ENCODE measurements at regions not wholly inside any gene's neighbourhood (a gene's known extent, or its start where the extent isn't known, plus 50 kb on each side); places are given as distances from the start of the nearest gene placed in this dataset.

- no peak for DNase-seq
- ChIA-PET CTCF (no interaction called here), POLR2A (no interaction called here)
- H3K27me3 ChIP-seq (ENCODE audit: insufficient read depth, low read length, poor library complexity, severe bottlenecking) = no peaks in the 10 kb centered on the region
- H3K27ac ChIP-seq (ENCODE audit: low read depth, low read length) = no peak overlapping the region
- no peak overlapping the region for H3K27ac Mint-ChIP-seq
- no peak overlapping the region for H3K4me3 Mint-ChIP-seq
- H3K9me3 ChIP-seq (ENCODE audit: low read length) = no peaks in the 10 kb centered on the region
- no peaks in the 10 kb centered on the region for H3K36me3 ChIP-seq (ENCODE audit: insufficient read depth, low read length)
- peaks cover 3 to 25% of the 10 kb centered on the region in 2 donors for H3K27me3 Mint-ChIP-seq
- H3K4me1 Mint-ChIP-seq = no peaks in the 10 kb centered on the region
- no peaks in the 10 kb centered on the region for H3K4me1 ChIP-seq (ENCODE audit: insufficient read depth, low read length)
- H3K36me3 Mint-ChIP-seq = no peaks in the 10 kb centered on the region
- no peak overlapping the region for H3K4me3 ChIP-seq (ENCODE audit: low read length)
- no peaks in the 10 kb centered on the region for H3K9me3 Mint-ChIP-seq
These were observed 72.1 kb upstream of the LYRM9 start for GRCh38 chr17:27965224-27965623.

GRCh38 chr17:27968206-27968732 lies 74.2 kb upstream of the NLK start:
- no peaks in the 10 kb centered on the region for H3K9me3 Mint-ChIP-seq
- no peak for DNase-seq
- POLR2A ChIA-PET = no interaction called here
- Histone ChIP-seq H3K4me1 (ENCODE audit: insufficient read depth, low read length) (no peaks in the 10 kb centered on the region), H3K36me3 (ENCODE audit: insufficient read depth, low read length) (no peaks in the 10 kb centered on the region), H3K4me3 (ENCODE audit: low read length) (no peak overlapping the region), H3K9me3 (ENCODE audit: low read length) (no peaks in the 10 kb centered on the region), H3K27me3 (ENCODE audit: insufficient read depth, low read length, poor library complexity, severe bottlenecking) (no peaks in the 10 kb centered on the region), H3K27ac (ENCODE audit: low read depth, low read length) (peak overlapping the region; percentile 0)
- no peaks in the 10 kb centered on the region for H3K36me3 Mint-ChIP-seq
- H3K4me3 Mint-ChIP-seq = no peak overlapping the region
- no peaks in the 10 kb centered on the region for H3K4me1 Mint-ChIP-seq
- H3K27me3 Mint-ChIP-seq = peaks cover 12 to 24% of the 10 kb centered on the region in 2 donors
- H3K27ac Mint-ChIP-seq = no peak overlapping the region
- CTCF ChIA-PET = no interaction called here

GRCh38 chr17:27970587-27970986 lies 71.9 kb upstream of the NLK start:
- peaks cover 0 to 3% (median 0%) of the 10 kb centered on the region in 5 donors for H3K9me3 Mint-ChIP-seq
- H3K27ac Mint-ChIP-seq = no peak overlapping the region
- no peak overlapping the region for H3K27ac ChIP-seq (ENCODE audit: low read depth, low read length)
- H3K4me1 Mint-ChIP-seq = no peaks in the 10 kb centered on the region
- POLR2A ChIA-PET = no interaction called here
- CTCF ChIA-PET = no interaction called here
- peaks cover 12 to 34% of the 10 kb centered on the region in 2 donors for H3K27me3 Mint-ChIP-seq
- no peak for DNase-seq
- H3K36me3 ChIP-seq (ENCODE audit: insufficient read depth, low read length) = no peaks in the 10 kb centered on the region
- H3K4me3 Mint-ChIP-seq = no peak overlapping the region
- H3K4me3 ChIP-seq (ENCODE audit: low read length) = no peak overlapping the region
- H3K27me3 ChIP-seq (ENCODE audit: insufficient read depth, low read length, poor library complexity, severe bottlenecking) = no peaks in the 10 kb centered on the region
- no peaks in the 10 kb centered on the region for H3K36me3 Mint-ChIP-seq
- no peaks in the 10 kb centered on the region for H3K9me3 ChIP-seq (ENCODE audit: low read length)
- no peaks in the 10 kb centered on the region for H3K4me1 ChIP-seq (ENCODE audit: insufficient read depth, low read length)

- no peak overlapping the region for H3K4me3 Mint-ChIP-seq
- Histone ChIP-seq H3K4me1 (ENCODE audit: insufficient read depth, low read length) (no peaks in the 10 kb centered on the region), H3K27me3 (ENCODE audit: insufficient read depth, low read length, poor library complexity, severe bottlenecking) (no peaks in the 10 kb centered on the region), H3K36me3 (ENCODE audit: insufficient read depth, low read length) (no peaks in the 10 kb centered on the region), H3K4me3 (ENCODE audit: low read length) (no peak overlapping the region), H3K27ac (ENCODE audit: low read depth, low read length) (no peak overlapping the region), H3K9me3 (ENCODE audit: low read length) (no peaks in the 10 kb centered on the region)
- ChIA-PET POLR2A (no interaction called here), CTCF (no interaction called here)
- no peaks in the 10 kb centered on the region for H3K4me1 Mint-ChIP-seq
- H3K36me3 Mint-ChIP-seq = no peaks in the 10 kb centered on the region
- peaks cover 16 to 39% of the 10 kb centered on the region in 2 donors for H3K27me3 Mint-ChIP-seq
- peaks cover 0 to 3% (median 0%) of the 10 kb centered on the region in 5 donors for H3K9me3 Mint-ChIP-seq
- no peak for DNase-seq
- H3K27ac Mint-ChIP-seq = no peak overlapping the region
These were observed 69.0 kb upstream of the NLK start for GRCh38 chr17:27973258-27974044.

- Mint-ChIP-seq H3K4me3 (no peak overlapping the region), H3K27me3 (peaks cover 15 to 41% of the 10 kb centered on the region in 2 donors), H3K36me3 (no peaks in the 10 kb centered on the region), H3K27ac (no peak overlapping the region), H3K4me1 (no peaks in the 10 kb centered on the region), H3K9me3 (peaks cover 0 to 3% (median 0%) of the 10 kb centered on the region in 5 donors)
- Histone ChIP-seq H3K36me3 (ENCODE audit: insufficient read depth, low read length) (no peaks in the 10 kb centered on the region), H3K4me3 (ENCODE audit: low read length) (no peak overlapping the region), H3K27me3 (ENCODE audit: insufficient read depth, low read length, poor library complexity, severe bottlenecking) (no peaks in the 10 kb centered on the region), H3K4me1 (ENCODE audit: insufficient read depth, low read length) (no peaks in the 10 kb centered on the region), H3K9me3 (ENCODE audit: low read length) (no peaks in the 10 kb centered on the region), H3K27ac (ENCODE audit: low read depth, low read length) (no peak overlapping the region)
- CTCF ChIA-PET = no interaction called here
- no peak for DNase-seq
- POLR2A ChIA-PET = no interaction called here
These were observed 68.4 kb upstream of the NLK start for GRCh38 chr17:27974045-27974436.

GRCh38 chr17:27974531-27975145 lies 67.8 kb upstream of the NLK start:
- no peak for DNase-seq
- Histone ChIP-seq H3K4me1 (ENCODE audit: insufficient read depth, low read length) (no peaks in the 10 kb centered on the region), H3K4me3 (ENCODE audit: low read length) (no peak overlapping the region), H3K36me3 (ENCODE audit: insufficient read depth, low read length) (no peaks in the 10 kb centered on the region), H3K9me3 (ENCODE audit: low read length) (no peaks in the 10 kb centered on the region), H3K27me3 (ENCODE audit: insufficient read depth, low read length, poor library complexity, severe bottlenecking) (no peaks in the 10 kb centered on the region), H3K27ac (ENCODE audit: low read depth, low read length) (no peak overlapping the region)
- H3K4me3 Mint-ChIP-seq = no peak overlapping the region
- H3K36me3 Mint-ChIP-seq = no peaks in the 10 kb centered on the region
- peaks cover 0 to 3% (median 0%) of the 10 kb centered on the region in 5 donors for H3K9me3 Mint-ChIP-seq
- H3K27ac Mint-ChIP-seq = no peak overlapping the region
- no peaks in the 10 kb centered on the region for H3K4me1 Mint-ChIP-seq
- H3K27me3 Mint-ChIP-seq = peaks cover 15 to 44% of the 10 kb centered on the region in 2 donors
- POLR2A ChIA-PET = no interaction called here
- CTCF ChIA-PET = no interaction called here

GRCh38 chr17:27975146-27976011 lies 67.1 kb upstream of the NLK start:
- ChIA-PET POLR2A (no interaction called here), CTCF (no interaction called here)

GRCh38 chr17:27976331-27976730 lies 66.1 kb upstream of the NLK start:
- POLR2A ChIA-PET = no interaction called here
- no peaks in the 10 kb centered on the region for H3K4me1 Mint-ChIP-seq
- Histone ChIP-seq H3K27me3 (ENCODE audit: insufficient read depth, low read length, poor library complexity, severe bottlenecking) (no peaks in the 10 kb centered on the region), H3K4me3 (ENCODE audit: low read length) (no peak overlapping the region), H3K9me3 (ENCODE audit: low read length) (no peaks in the 10 kb centered on the region), H3K36me3 (ENCODE audit: insufficient read depth, low read length) (no peaks in the 10 kb centered on the region), H3K27ac (ENCODE audit: low read depth, low read length) (no peak overlapping the region), H3K4me1 (ENCODE audit: insufficient read depth, low read length) (no peaks in the 10 kb centered on the region)
- no peak overlapping the region for H3K4me3 Mint-ChIP-seq
- peaks cover 0 to 3% (median 0%) of the 10 kb centered on the region in 5 donors for H3K9me3 Mint-ChIP-seq
- no peak for DNase-seq
- no peak overlapping the region for H3K27ac Mint-ChIP-seq
- CTCF ChIA-PET = no interaction called here
- no peaks in the 10 kb centered on the region for H3K36me3 Mint-ChIP-seq
- H3K27me3 Mint-ChIP-seq = peaks cover 10 to 36% of the 10 kb centered on the region in 2 donors

More at GRCh38 chr17:27975146-27976011, 67.1 kb upstream of the NLK start:
- Histone ChIP-seq H3K36me3 (ENCODE audit: insufficient read depth, low read length) (no peaks in the 10 kb centered on the region), H3K4me1 (ENCODE audit: insufficient read depth, low read length) (no peaks in the 10 kb centered on the region), H3K27me3 (ENCODE audit: insufficient read depth, low read length, poor library complexity, severe bottlenecking) (no peaks in the 10 kb centered on the region), H3K9me3 (ENCODE audit: low read length) (no peaks in the 10 kb centered on the region), H3K4me3 (ENCODE audit: low read length) (no peak overlapping the region), H3K27ac (ENCODE audit: low read depth, low read length) (no peak overlapping the region)
- Mint-ChIP-seq H3K4me3 (no peak overlapping the region), H3K27me3 (peaks cover 15 to 40% of the 10 kb centered on the region in 2 donors), H3K4me1 (no peaks in the 10 kb centered on the region), H3K36me3 (no peaks in the 10 kb centered on the region), H3K27ac (no peak overlapping the region), H3K9me3 (peaks cover 0 to 3% (median 0%) of the 10 kb centered on the region in 5 donors)
- DNase-seq = no peak
